IPS DF 6.9 (cell line): ENCODE measurements at regions not wholly inside any gene's neighbourhood (a gene's known extent, or its start where the extent isn't known, plus 50 kb on each side); places are given as distances from the start of the nearest gene placed in this dataset.

Experiments
- DNase-seq: peaks from one replicate; pipeline ENCODE4 v3.0.0-alpha.2; 2013; ENCODE audit warnings: low read depth, low spot score
- H3K27ac ChIP-seq: one replicate; pipeline ENCODE4 v1.5.1; 2013; ENCODE audit warnings: low read length, control low read depth
- H3K27me3 ChIP-seq: 2 replicates; pipeline ENCODE4 v1.6.1; 2013; ENCODE audit warnings: mild to moderate bottlenecking, low read length; ENCODE audit not compliant: control insufficient read depth, insufficient read depth
- H3K36me3 ChIP-seq: 2 replicates; pipeline ENCODE4 v1.6.1; 2013; ENCODE audit warnings: low read length; ENCODE audit not compliant: control insufficient read depth, insufficient read depth
- H3K4me1 ChIP-seq: 2 replicates; pipeline ENCODE4 v1.6.1; 2013; ENCODE audit warnings: low read length; ENCODE audit not compliant: control insufficient read depth, insufficient read depth
- H3K4me3 ChIP-seq: 2 replicates; pipeline ENCODE4 v1.5.1; 2013; ENCODE audit warnings: mild to moderate bottlenecking, low read length
- H3K9me3 ChIP-seq: 2 replicates; pipeline ENCODE4 v1.6.1; 2013; ENCODE audit warnings: low read length, inconsistent platforms; ENCODE audit not compliant: control insufficient read depth, insufficient read depth
- WGBS: extraction: QIAGEN DNeasy Blood & Tissue Kit; methylation state at CpG from one replicate; pipeline ENCODE4 v1.1.7; 2013; ENCODE audit warnings: mixed read lengths, missing lambda C conversion rate; ENCODE audit not compliant: insufficient read length, insufficient coverage; 5-methylcytosine and 5-hydroxymethylcytosine counted together

- H3K9me3 ChIP-seq: no peaks in the 10 kb centered on the region
- H3K27me3 ChIP-seq: no peaks in the 10 kb centered on the region
- no peak overlapping the region for H3K4me3 ChIP-seq
- no peak overlapping the region for H3K27ac ChIP-seq
- DNase-seq: no peak
- no peaks in the 10 kb centered on the region for H3K36me3 ChIP-seq
- WGBS: no CpG with 5 or more reads among the region's 2 CpGs
- H3K4me1 ChIP-seq: no peaks in the 10 kb centered on the region
These were observed 277.5 kb downstream of the KCNS3 start for GRCh38 chr2:18156002-18156401.

- Histone ChIP-seq H3K4me3 (no peak overlapping the region), H3K27me3 (no peaks in the 10 kb centered on the region), H3K27ac (no peak overlapping the region), H3K4me1 (no peaks in the 10 kb centered on the region), H3K9me3 (no peaks in the 10 kb centered on the region), H3K36me3 (no peaks in the 10 kb centered on the region)
- no peak for DNase-seq
These were observed 276.3 kb downstream of the KCNS3 start for GRCh38 chr2:18154812-18155211.

GRCh38 chr2:18154259-18154658, 275.8 kb downstream of the KCNS3 start:
- no CpG with 5 or more reads among the region's 3 CpGs for WGBS
- H3K4me3 ChIP-seq: no peak overlapping the region
- no peaks in the 10 kb centered on the region for H3K9me3 ChIP-seq
- H3K27me3 ChIP-seq: no peaks in the 10 kb centered on the region
- no peak for DNase-seq
- no peak overlapping the region for H3K27ac ChIP-seq
- H3K4me1 ChIP-seq: no peaks in the 10 kb centered on the region
- no peaks in the 10 kb centered on the region for H3K36me3 ChIP-seq

- Histone ChIP-seq H3K4me3 (no peak overlapping the region), H3K36me3 (no peaks in the 10 kb centered on the region), H3K27me3 (no peaks in the 10 kb centered on the region), H3K4me1 (no peaks in the 10 kb centered on the region), H3K9me3 (no peaks in the 10 kb centered on the region), H3K27ac (no peak overlapping the region)
- WGBS: no CpG with 5 or more reads among the region's 1 CpG
- no peak for DNase-seq
These were observed 275.3 kb downstream of the KCNS3 start for GRCh38 chr2:18153741-18154140.

- no peak for DNase-seq
- no CpG with 5 or more reads among the region's 4 CpGs for WGBS
- H3K4me3 ChIP-seq: no peak overlapping the region
- no peaks in the 10 kb centered on the region for H3K36me3 ChIP-seq
- H3K4me1 ChIP-seq: no peaks in the 10 kb centered on the region
- H3K27ac ChIP-seq: no peak overlapping the region
- H3K27me3 ChIP-seq: no peaks in the 10 kb centered on the region
- H3K9me3 ChIP-seq: no peaks in the 10 kb centered on the region
These were observed 272.8 kb downstream of the KCNS3 start for GRCh38 chr2:18151237-18151636.

GRCh38 chr2:18149660-18150246, 271.3 kb downstream of the KCNS3 start:
- Histone ChIP-seq H3K4me3 (no peak overlapping the region), H3K36me3 (no peaks in the 10 kb centered on the region), H3K4me1 (no peaks in the 10 kb centered on the region), H3K27me3 (no peaks in the 10 kb centered on the region), H3K9me3 (no peaks in the 10 kb centered on the region), H3K27ac (no peak overlapping the region)
- no peak for DNase-seq
- no CpG with 5 or more reads among the region's 3 CpGs for WGBS

- H3K4me3 ChIP-seq: no peak overlapping the region
- H3K36me3 ChIP-seq: no peaks in the 10 kb centered on the region
- H3K9me3 ChIP-seq: no peaks in the 10 kb centered on the region
- H3K27ac ChIP-seq: no peak overlapping the region
- no CpG with 5 or more reads among the region's 6 CpGs for WGBS
- no peaks in the 10 kb centered on the region for H3K27me3 ChIP-seq
- no peak for DNase-seq
- no peaks in the 10 kb centered on the region for H3K4me1 ChIP-seq
These were observed 258.5 kb downstream of the KCNS3 start for GRCh38 chr2:18136881-18137475.

- no peaks in the 10 kb centered on the region for H3K36me3 ChIP-seq
- DNase-seq: no peak
- H3K9me3 ChIP-seq: no peaks in the 10 kb centered on the region
- H3K4me1 ChIP-seq: no peaks in the 10 kb centered on the region
- H3K4me3 ChIP-seq: no peak overlapping the region
- H3K27me3 ChIP-seq: no peaks in the 10 kb centered on the region
- no peak overlapping the region for H3K27ac ChIP-seq
These were observed 254.8 kb downstream of the KCNS3 start for GRCh38 chr2:18133310-18133709.

- no CpG with 5 or more reads among the region's 3 CpGs for WGBS
- DNase-seq: no peak
- H3K4me3 ChIP-seq: no peak overlapping the region
These were observed 254.2 kb downstream of the KCNS3 start for GRCh38 chr2:18132697-18133096.

GRCh38 chr2:18131761-18132160, 253.3 kb downstream of the KCNS3 start:
- Histone ChIP-seq H3K27me3 (no peaks in the 10 kb centered on the region), H3K4me1 (no peaks in the 10 kb centered on the region), H3K27ac (no peak overlapping the region), H3K4me3 (no peak overlapping the region), H3K9me3 (no peaks in the 10 kb centered on the region), H3K36me3 (no peaks in the 10 kb centered on the region)
- no peak for DNase-seq
- no CpG with 5 or more reads among the region's 1 CpG for WGBS

More at GRCh38 chr2:18132697-18133096, 254.2 kb downstream of the KCNS3 start:
- Histone ChIP-seq H3K9me3 (no peaks in the 10 kb centered on the region), H3K27ac (no peak overlapping the region), H3K36me3 (no peaks in the 10 kb centered on the region), H3K27me3 (no peaks in the 10 kb centered on the region), H3K4me1 (no peaks in the 10 kb centered on the region)

- DNase-seq: no peak
- Histone ChIP-seq H3K27ac (no peak overlapping the region), H3K9me3 (no peaks in the 10 kb centered on the region), H3K36me3 (no peaks in the 10 kb centered on the region), H3K4me1 (no peaks in the 10 kb centered on the region), H3K27me3 (no peaks in the 10 kb centered on the region; the same call in 1 of the 2 replicates), H3K4me3 (no peak overlapping the region)
These were observed 250.9 kb downstream of the KCNS3 start for GRCh38 chr2:18129348-18129747.
